ACC112 (cell line): ENCODE measurements at regions not wholly inside any gene's neighbourhood (a gene's known extent, or its start where the extent isn't known, plus 50 kb on each side); places are given as distances from the start of the nearest gene placed in this dataset.
"Not testable (repeated sequence)": the region's sequence is repeated elsewhere in the genome, so short reads cannot be mapped to it uniquely, and the experiment has no call there.

Experiments
- H2AFZ ChIP-seq: fragments of 200-600 bp; sonication (generic); one replicate; pipeline ENCODE4 v1.6.0; 2017; ENCODE audit warnings: antibody characterized with exemption, low read length; ENCODE audit not compliant: unreplicated experiment
- H3K27ac ChIP-seq: fragments of 200-600 bp; sonication (generic); 2 replicates; pipeline ENCODE4 v1.5.1; 2014; ENCODE audit warnings: low read depth, mild to moderate bottlenecking, antibody characterized with exemption, low read length, moderate library complexity
- H3K27me3 ChIP-seq: fragments of 200-600 bp; sonication (generic); 2 replicates; pipeline ENCODE4 v1.6.1; 2014; ENCODE audit warnings: mild to moderate bottlenecking, antibody characterized with exemption, low read length, moderate library complexity, mixed read lengths; ENCODE audit not compliant: insufficient read depth
- H3K36me3 ChIP-seq: fragments of 200-600 bp; sonication (generic); 2 replicates; pipeline ENCODE4 v1.6.1; 2016; ENCODE audit warnings: mild to moderate bottlenecking, antibody characterized with exemption, low read length, moderate library complexity, mixed read lengths; ENCODE audit not compliant: insufficient read depth
- H3K4me1 ChIP-seq: fragments of 200-600 bp; sonication (generic); one replicate; pipeline ENCODE4 v1.6.1; 2016; ENCODE audit warnings: low read length, mixed read lengths; ENCODE audit not compliant: insufficient read depth, unreplicated experiment, control insufficient read depth
- H3K4me3 ChIP-seq: fragments of 200-600 bp; sonication (generic); 2 replicates; pipeline ENCODE4 v1.5.1; 2014; ENCODE audit warnings: mild to moderate bottlenecking, low read depth, low read length
- H3K79me2 ChIP-seq: fragments of 200-600 bp; sonication (generic); one replicate; pipeline ENCODE4 v1.6.0; 2016; ENCODE audit warnings: low read length; ENCODE audit not compliant: control insufficient read depth, unreplicated experiment, insufficient read depth

DNA sequence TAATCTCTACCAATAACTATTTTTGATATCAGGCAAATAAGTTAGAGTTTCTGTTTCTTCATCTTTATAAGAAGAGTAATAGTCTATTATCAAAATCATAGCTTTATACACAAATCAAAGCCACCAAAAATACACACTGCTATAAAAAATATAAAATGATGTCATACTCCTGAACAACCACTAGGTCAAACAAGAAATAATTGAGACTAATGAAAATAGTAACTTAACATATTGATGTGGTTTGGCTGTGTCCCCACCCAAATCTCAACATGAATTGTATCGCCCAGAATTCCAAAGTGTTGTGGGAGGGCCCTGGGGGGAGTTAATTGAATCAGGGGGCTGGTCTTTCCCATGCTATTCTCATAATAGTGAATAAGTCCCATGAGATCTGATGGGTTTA is 2277.5 kb downstream of the ARAP2 start:
- H3K27me3 ChIP-seq: no peaks in the 10 kb centered on the region
- H3K4me3 ChIP-seq: no peak overlapping the region
- no peaks in the 10 kb centered on the region for H3K36me3 ChIP-seq
- no peak overlapping the region for H2AFZ ChIP-seq
- no peaks in the 10 kb centered on the region for H3K4me1 ChIP-seq
- no peaks in the 10 kb centered on the region for H3K79me2 ChIP-seq
- no peak overlapping the region for H3K27ac ChIP-seq

DNA sequence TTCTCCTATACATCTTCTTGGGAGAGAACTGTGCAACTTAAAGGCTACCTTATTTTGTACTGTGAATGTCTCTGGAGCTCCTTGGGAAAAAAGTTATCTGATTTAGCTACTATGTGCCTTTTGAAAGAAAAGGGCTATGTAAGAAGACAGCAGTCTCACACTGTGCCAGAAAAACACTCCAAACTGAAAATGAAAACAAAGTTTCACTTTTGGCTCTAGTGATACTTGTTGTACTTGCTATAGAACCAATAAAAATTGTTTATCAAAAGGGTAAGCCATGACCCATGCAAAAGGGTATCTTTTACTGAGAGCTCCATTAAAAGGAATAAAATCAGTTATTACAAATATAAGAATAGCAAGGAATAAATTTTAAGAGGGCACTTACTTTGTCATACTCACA is 2270.0 kb downstream of the ARAP2 start:
- Histone ChIP-seq H3K27me3 (no peaks in the 10 kb centered on the region), H2AFZ (no peak overlapping the region), H3K36me3 (no peaks in the 10 kb centered on the region), H3K79me2 (no peaks in the 10 kb centered on the region), H3K4me3 (no peak overlapping the region), H3K4me1 (no peaks in the 10 kb centered on the region), H3K27ac (no peak overlapping the region)

DNA sequence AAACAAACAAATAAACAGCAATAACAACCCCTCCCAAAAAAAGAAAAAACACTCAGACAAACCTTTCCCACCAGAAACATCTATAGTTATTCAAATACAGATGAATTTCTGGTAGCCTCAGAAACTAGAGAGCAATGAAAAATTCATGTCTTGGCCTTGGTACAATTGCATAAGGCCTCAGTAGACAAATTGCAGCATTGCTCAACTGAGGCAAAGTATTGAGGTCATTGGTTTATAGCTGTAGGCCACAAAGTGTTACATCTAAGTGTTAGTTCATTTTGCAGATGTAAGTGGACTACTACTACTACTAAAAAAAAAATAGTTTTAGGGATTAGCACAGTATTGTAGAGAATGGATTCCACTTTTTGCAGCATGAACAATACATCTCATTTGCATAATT is 2268.3 kb downstream of the ARAP2 start:
- no peak overlapping the region for H2AFZ ChIP-seq

DNA sequence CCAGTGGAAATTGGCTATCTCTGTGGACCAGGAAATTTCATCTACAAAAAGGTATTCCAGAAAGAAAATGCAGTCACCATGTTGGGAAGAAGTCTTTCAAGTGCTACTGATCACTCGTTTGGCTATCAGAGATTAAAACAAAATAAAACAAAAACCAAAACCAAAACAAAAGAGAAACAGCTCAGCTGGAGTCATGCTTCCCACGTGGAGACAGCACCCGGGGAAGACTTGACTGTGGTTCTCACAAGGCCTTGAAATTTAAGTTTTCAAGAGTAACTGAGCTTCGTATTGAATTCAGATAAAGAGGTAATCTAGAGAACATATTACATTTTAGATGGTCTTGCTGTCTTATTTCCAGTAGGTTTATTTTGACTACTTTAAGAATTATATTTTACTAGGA is 2264.5 kb downstream of the ARAP2 start:
- not testable (repeated sequence) for H3K36me3 ChIP-seq, H2AFZ ChIP-seq

More for the DNA sequence above, 2268.3 kb downstream of the ARAP2 start:
- no peaks in the 10 kb centered on the region for H3K4me1 ChIP-seq
- no peaks in the 10 kb centered on the region for H3K36me3 ChIP-seq
- no peaks in the 10 kb centered on the region for H3K27me3 ChIP-seq
- no peak overlapping the region for H3K4me3 ChIP-seq
- H3K27ac ChIP-seq: no peak overlapping the region
- no peaks in the 10 kb centered on the region for H3K79me2 ChIP-seq

DNA sequence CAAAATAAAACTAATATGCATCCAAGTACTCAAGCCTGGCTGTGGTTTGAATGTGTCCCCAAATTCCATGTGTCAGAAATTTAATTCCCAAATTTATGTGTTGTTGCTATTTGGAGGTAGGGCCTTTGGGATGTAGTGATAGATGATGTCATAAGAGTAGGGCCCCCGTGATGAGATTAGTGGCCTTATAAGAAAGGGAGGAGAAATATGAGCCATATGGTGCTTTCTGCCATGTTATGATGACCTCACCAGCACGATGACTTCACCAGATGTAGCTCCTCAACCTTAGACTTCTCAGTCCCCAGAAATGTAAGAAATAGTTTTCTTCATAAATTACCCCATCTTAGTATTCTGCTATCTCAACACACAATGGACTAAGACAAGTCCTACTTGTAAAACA is 2264.0 kb downstream of the ARAP2 start:
- no peak overlapping the region for H2AFZ ChIP-seq
- no peaks in the 10 kb centered on the region for H3K36me3 ChIP-seq
- no peak overlapping the region for H3K4me3 ChIP-seq

More for the DNA sequence above, 2264.5 kb downstream of the ARAP2 start:
- H3K4me3 ChIP-seq, H3K79me2 ChIP-seq, H3K4me1 ChIP-seq, H3K27me3 ChIP-seq, H3K27ac ChIP-seq: not testable (repeated sequence)

DNA sequence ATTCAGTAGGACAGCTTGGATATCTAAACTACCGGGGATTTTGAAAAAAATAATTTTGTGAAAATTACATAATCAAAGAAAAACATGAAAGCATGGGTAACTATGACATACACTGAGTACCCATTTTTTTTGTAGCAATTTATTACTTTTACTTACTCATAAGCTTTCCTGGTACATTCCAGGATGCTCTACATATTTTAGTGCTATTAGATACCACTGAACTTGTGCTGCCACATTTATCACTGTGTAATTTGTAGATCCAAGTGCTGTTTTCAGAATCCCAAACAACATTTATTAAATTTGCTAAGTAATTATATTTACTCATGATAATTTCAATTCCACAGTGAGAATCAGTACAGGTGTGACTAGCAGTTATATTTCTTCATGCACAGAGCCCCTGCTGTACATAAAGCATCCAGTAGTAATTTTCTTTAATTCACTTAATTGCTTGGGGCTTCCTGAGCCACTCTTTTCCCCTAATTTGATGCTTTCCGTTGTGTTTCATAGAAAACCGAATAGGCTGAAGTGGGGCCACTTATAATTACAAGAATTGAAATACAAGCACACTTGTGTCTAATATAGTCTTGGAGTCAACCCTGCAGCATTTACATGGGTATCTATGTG is 2254.4 kb downstream of the ARAP2 start:
- no peaks in the 10 kb centered on the region for H3K4me1 ChIP-seq
- H2AFZ ChIP-seq: no peak overlapping the region
- H3K27ac ChIP-seq: no peak overlapping the region

More for the DNA sequence above, 2264.0 kb downstream of the ARAP2 start:
- no peak overlapping the region for H3K27ac ChIP-seq
- H3K4me1 ChIP-seq: no peaks in the 10 kb centered on the region
- H3K79me2 ChIP-seq: no peaks in the 10 kb centered on the region
- H3K27me3 ChIP-seq: no peaks in the 10 kb centered on the region

DNA sequence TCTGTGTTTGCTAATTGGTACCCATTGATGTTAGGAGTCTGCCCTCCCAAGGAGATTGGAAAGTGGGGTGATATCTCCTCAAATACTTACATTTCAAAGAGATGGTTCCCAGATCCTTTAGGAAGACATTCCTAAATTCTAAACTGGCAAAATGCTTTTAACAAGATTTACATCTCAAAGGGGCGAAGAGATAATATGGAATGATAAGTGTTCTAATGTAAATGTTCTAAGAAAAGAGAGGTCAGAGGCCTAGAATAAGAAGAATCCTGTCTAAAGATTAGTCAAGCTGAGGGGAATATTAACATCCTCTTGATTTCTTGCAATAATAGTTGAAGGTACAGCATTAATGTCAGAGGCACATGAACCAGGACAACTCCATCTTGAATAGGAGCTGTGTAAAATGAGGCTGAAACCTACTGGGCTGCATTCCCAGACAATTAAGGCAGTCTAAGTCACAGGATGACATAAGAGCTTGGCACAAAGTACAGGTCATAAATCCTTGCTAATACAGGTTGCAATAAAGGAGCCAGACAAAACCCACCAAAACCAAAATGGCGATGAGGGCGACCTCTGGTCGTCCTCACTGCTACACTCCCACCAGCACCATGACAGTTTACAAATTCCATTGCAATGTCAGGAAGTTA is 2248.1 kb downstream of the ARAP2 start:
- no peaks in the 10 kb centered on the region for H3K4me1 ChIP-seq
- H3K36me3 ChIP-seq: no peaks in the 10 kb centered on the region
- no peaks in the 10 kb centered on the region for H3K27me3 ChIP-seq
- no peak overlapping the region for H3K27ac ChIP-seq
- H3K79me2 ChIP-seq: no peaks in the 10 kb centered on the region
- H3K4me3 ChIP-seq: no peak overlapping the region
- no peak overlapping the region for H2AFZ ChIP-seq

More for the DNA sequence above, 2254.4 kb downstream of the ARAP2 start:
- H3K4me3 ChIP-seq: no peak overlapping the region
- H3K36me3 ChIP-seq: no peaks in the 10 kb centered on the region
- no peaks in the 10 kb centered on the region for H3K27me3 ChIP-seq
- H3K79me2 ChIP-seq: no peaks in the 10 kb centered on the region

DNA sequence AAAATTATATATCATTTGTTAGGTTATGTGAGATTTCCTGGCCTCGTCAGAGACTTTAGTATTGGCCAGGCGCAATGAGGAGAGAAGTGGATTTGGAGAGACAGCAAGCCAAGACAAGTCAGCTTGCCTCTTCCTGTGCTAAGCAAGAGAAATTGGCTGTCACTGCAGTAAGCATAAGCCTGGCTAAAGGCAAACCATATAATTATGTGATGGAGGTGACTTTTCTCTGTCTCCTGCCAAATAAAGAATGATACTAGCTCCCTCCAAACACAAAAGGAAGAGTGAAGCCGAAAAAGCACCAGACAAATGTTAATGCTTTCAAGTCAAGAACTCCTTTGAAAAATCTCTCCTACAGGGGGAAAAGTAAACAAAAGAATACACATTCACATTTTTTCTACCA is 2246.0 kb downstream of the ARAP2 start:
- Histone ChIP-seq H3K27ac (no peak overlapping the region), H3K79me2 (no peaks in the 10 kb centered on the region), H3K4me1 (no peaks in the 10 kb centered on the region), H2AFZ (no peak overlapping the region), H3K4me3 (no peak overlapping the region), H3K27me3 (no peaks in the 10 kb centered on the region), H3K36me3 (no peaks in the 10 kb centered on the region)

DNA sequence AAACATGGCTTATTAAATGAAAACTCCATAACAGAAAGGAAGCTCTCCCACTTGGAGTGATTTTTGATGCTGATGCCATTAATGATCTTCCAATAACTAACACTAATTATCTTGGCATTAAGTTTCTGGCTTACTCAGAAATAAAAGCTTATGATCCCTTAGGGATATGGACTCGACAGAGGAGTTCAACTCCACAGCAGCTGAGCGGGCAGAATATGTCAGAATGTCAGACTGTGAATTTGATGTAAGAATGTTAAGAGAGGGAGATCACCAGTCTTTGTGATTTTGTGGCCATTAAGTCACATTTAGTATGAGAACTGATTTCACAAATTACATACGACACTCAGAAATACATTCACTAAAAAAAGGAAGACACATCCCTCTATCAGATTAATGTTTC is 2244.0 kb downstream of the ARAP2 start:
- H3K4me1 ChIP-seq: no peaks in the 10 kb centered on the region
- no peak overlapping the region for H2AFZ ChIP-seq
- no peak overlapping the region for H3K4me3 ChIP-seq
- no peaks in the 10 kb centered on the region for H3K36me3 ChIP-seq
- H3K27me3 ChIP-seq: no peaks in the 10 kb centered on the region
- no peak overlapping the region for H3K27ac ChIP-seq
- H3K79me2 ChIP-seq: no peaks in the 10 kb centered on the region

DNA sequence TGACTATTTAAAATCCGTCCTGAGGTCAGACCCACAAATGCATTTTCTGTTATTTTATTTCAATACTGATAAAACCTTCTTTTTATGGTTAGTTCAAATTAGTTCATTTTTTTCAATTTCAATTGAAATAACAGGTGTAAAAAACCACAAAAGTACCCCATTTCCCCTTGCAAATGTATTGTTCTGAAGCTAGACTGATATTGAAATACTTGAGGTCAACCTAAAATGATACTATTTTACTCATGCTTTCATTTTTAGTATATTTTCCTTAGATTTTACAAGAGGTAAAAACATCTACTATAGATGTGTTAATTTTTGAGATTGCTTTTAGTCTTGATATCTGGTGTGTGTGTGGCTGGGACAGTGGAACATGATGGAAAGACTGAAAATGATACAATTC is 2237.8 kb downstream of the ARAP2 start:
- not testable (repeated sequence) for H3K36me3 ChIP-seq, H3K27me3 ChIP-seq, H3K79me2 ChIP-seq, H3K4me1 ChIP-seq, H3K4me3 ChIP-seq, H2AFZ ChIP-seq, H3K27ac ChIP-seq

DNA sequence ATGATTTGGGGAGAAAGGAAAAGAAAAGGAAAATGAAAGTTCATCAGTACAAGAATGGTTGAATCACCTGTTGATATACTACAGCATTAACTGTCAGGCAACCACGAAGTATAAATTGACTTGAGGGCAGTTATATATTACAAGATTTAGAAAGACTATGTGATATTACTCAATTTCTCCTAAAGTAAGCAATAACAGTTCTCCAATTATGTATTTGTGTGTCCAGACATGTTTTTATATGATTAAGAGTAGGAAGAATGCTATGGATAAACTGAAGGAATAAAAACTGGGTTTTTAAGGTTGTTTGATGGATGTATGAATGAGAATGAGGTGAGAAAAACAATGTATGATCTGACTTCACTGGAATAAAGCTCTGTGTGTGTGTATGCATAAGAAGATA is 2234.4 kb downstream of the ARAP2 start:
- H2AFZ ChIP-seq: peak overlapping the region; percentile 23
- no peaks in the 10 kb centered on the region for H3K79me2 ChIP-seq
- no peaks in the 10 kb centered on the region for H3K4me1 ChIP-seq
- no peaks in the 10 kb centered on the region for H3K27me3 ChIP-seq
- H3K27ac ChIP-seq: no peak overlapping the region
- no peak overlapping the region; the same call in 1 of the 2 replicates for H3K4me3 ChIP-seq
- H3K36me3 ChIP-seq: no peaks in the 10 kb centered on the region
